Activated T-cell treated with anti-CD3 and anti-CD28 coated beads for 48 hours (primary cell): ENCODE measurements at regions not wholly inside any gene's neighbourhood (a gene's known extent, or its start where the extent isn't known, plus 50 kb on each side); places are given as distances from the start of the nearest gene placed in this dataset.

Experiments
- DNase-seq: peaks from one replicate; pipeline ENCODE4 v3.0.0-alpha.2; 2020; ENCODE audit warnings: low read depth

DNA sequence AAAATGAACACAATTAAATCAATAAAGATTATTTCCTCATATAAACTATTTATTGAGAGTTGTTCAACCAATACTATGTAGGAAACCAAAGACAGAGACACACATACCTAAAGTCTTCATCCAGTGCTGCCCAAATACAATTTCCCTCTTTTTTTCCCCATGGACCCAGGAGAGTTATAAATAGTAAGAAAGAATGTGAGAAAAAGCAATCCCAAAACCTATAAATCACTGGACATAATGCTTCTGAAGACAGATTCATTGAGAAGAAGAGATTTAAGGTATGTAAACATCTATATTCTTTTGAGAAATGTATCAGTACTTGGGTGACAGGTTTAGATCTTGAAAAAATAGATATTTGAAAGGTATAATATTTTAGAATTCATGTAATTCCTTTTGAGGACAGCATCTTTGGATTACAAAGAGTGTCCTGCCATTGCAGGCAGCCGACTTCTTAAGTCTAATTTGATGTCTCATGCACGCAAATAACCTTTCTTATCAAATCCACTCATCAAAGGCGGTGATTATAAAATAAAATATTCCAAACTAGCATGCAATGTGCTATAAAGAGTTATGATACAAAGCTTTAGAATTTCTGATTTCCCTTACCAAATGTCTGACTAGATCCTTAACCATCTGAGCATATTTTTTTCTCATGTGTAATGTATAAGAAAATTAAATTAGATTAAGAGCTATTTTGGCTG is 739.4 kb downstream of the LIG4 start:
- no peak for DNase-seq

- DNase-seq, result no peak
These were observed 742.1 kb downstream of the LIG4 start for GRCh38 chr13:107473253-107473652.

- no peak for DNase-seq
These were observed 748.8 kb downstream of the LIG4 start for GRCh38 chr13:107466326-107467099.

DNA sequence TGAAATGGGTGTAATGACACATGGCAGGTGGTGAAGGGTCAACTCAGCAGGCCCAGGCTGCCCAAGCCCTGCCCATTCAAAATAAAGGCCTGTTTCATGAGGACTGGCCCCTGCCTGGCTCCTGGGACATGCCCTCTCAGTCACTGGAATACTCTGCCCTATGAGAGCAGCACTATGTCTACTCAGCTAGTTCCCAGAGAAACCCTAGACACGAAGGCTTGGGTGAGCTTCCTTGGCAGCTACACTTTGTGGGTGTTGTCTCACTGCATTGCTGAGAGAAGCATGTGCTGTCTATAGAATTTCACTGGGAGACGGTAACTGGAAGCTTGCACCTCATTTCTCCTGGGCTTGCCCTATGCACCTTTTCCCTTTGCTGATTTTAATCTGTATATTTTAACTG is 752.8 kb downstream of the LIG4 start:
- no peak for DNase-seq

DNA sequence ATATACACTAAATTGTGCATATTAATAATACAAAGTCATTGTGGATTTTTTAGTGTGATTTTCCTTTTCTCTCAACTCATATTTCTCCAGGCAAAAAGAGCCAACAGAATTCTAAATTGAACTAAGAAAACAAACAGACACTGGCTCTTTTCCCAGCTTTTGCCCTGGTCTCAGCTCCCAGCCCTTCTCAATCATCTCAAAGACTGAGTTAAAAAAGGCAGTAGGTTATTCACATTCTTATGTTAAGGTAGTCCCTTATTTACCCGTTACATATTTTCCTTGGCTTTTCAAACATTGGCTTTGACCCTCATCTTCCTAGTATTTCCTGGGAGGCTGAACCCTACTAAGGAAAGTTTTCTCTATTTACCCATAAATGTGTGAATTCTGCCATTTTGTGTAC is 753.6 kb downstream of the LIG4 start:
- no peak for DNase-seq

- no peak for DNase-seq
These were observed 755.9 kb downstream of the LIG4 start for GRCh38 chr13:107459430-107459829.

DNA sequence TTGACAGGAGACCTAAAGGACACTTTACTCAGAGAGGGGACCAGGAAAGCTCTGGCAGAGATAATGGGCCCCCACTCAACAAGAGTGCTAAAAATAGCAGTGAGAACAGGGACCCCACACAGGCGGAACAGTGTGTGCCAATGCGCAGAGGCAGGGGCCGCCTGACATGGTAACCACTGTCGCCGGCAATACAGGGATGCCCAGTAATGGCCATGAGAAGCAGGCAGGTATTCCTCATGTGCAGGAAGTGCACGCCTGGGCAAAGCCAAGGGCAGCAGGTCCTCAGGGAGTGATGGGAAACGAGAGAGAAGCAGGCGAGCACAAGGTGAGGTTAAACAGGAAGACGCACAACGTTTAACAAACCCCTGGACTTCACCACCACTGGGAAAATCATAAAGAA is 757.1 kb downstream of the LIG4 start:
- DNase-seq, result no peak

GRCh38 chr13:107457686-107458085 is 757.6 kb downstream of the LIG4 start:
- no peak for DNase-seq

- no peak for DNase-seq
These were observed 758.9 kb downstream of the LIG4 start for GRCh38 chr13:107456431-107456830.

GRCh38 chr13:107452833-107453232 is 762.5 kb downstream of the LIG4 start:
- DNase-seq, result no peak

DNA sequence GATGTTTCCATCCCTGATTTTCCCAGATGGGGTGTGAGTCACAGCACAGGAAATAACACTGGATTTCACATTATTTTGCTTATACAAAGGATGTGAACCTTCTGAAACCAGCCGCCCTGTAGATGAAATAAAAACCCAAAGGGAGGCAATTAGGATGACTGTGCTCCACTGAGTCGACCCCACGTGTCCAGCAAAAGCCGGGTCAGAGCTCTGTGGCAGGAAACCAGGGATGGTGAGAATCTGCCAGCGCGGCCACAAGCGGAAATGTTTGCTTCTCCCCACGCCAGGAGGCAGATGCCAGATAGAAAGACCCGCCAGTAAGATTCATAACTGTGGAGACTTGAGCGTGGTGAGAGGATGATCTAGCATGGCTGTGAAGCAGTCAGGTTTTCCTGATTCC is 764.4 kb downstream of the LIG4 start:
- DNase-seq, result no peak

DNA sequence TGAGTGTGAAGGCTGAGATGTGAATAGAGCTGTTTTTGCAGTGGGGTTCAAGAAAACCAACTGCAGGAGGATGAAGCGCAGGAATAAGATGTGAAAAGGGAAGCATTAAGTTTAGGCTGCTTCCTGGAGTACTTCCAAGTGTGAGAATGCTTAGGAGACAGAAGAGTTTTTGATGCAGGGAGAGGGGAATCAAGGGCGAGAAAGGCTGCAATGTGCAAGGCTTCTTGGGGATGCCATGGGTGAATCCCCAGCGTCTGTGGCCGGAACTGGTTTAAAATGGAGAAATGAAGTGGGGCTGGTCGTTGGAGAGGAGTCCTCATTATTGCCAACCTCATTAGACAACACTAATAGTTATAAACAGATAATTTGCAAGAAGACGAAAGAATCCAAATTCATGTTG is 764.9 kb downstream of the LIG4 start:
- no peak for DNase-seq

DNA sequence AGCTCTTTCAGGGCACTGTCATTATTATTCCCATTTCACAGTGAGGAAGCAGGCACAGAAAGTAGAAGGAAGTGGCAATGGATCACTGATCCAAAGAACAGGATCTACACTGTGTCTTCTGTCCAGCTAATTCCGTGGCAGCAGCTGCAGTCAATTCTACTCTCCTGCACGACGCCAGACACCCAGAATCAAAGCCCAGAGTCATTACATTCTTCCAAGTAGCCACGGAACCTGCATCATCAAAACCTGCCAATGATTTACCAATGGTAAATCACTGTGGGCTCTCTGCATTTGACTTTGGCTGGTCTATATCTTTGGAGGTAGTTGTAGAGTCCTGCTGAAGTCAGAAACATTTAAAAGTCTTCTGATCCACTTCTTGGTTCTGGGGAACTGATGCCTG is 767.7 kb downstream of the LIG4 start:
- no peak for DNase-seq

GRCh38 chr13:107441279-107441678 is 774.1 kb downstream of the LIG4 start:
- no peak for DNase-seq

GRCh38 chr13:107438251-107438650 is 777.1 kb downstream of the LIG4 start:
- no peak for DNase-seq

- no peak for DNase-seq
These were observed 781.0 kb downstream of the LIG4 start for GRCh38 chr13:107434347-107434746.

DNA sequence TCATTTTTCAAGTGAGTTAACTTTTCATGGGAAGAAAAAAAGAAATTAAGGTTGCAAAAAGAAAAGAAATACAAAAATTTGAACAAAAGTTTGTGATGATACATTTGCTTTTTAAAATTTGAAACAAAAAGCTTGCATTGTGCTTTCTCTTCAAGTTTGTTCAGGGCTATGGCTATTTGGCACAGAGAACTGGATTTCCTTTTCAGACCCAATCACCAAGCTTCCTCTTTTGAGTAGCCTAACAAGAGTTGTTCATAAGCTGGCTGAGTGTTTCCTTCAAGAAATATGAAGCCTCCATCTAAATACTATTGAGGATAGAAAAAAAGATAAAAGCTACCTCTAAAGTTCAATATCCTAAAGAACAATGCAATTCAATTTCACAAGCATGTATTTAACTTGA is 787.8 kb downstream of the LIG4 start:
- DNase-seq, result no peak

- DNase-seq, result no peak
These were observed 792.9 kb downstream of the LIG4 start for GRCh38 chr13:107422421-107422820.

DNA sequence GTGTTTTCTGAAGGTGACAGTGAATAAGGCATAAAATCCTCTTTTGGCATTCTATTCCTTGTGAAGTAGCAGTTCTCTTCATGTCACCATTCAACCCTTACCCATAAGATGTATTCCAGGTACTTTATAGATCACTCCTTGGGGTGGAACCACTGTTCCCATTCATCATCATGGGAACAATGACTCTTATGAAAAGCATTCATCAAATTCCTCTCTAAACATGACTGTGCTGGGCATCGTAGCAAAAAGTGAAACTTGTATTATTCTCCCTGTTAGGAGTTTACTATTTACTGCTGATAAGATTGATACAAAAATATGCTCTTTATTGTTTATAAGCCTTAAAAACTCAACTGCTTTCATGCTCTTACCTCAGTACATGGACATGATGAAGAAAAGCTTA is 793.4 kb downstream of the LIG4 start:
- no peak for DNase-seq

DNA sequence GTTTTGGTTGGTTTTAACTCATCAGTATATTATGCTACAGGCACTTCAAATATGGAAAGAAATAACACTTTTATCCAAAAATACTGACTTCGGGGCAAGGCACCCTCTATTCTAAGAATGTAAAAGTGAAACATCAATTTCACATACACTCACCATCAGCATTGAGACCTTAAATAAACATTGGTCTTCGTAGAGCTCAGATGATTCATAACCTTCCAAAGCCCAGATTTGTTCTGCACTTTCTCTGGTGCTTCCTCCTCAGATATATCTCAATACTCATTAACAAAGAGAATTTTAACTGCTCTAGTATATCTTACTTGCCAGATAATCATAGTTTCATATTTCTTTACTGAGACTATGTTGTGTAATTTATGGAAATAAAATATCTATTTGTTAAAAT is 794.3 kb downstream of the LIG4 start:
- DNase-seq, result no peak

DNA sequence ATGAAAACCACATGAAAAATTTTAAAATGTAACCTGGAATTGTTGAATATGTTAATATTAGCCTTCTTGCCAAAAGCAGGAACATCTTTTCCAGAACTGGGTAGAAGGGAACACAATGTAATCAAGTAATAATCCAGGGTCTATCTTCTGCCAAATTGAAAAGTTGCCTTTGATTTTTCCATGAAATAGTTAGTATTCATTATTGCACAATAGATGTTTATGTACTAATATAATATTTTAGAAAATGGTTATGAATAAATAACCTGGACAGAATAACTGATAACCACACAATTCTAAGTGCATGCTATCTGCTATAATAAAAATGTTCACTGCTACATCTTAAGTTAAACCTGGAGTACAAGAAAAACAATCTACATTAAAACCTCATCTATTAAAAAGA is 802.3 kb downstream of the LIG4 start:
- DNase-seq, result no peak

GRCh38 chr13:107407074-107407473 is 808.3 kb downstream of the LIG4 start:
- no peak for DNase-seq

DNA sequence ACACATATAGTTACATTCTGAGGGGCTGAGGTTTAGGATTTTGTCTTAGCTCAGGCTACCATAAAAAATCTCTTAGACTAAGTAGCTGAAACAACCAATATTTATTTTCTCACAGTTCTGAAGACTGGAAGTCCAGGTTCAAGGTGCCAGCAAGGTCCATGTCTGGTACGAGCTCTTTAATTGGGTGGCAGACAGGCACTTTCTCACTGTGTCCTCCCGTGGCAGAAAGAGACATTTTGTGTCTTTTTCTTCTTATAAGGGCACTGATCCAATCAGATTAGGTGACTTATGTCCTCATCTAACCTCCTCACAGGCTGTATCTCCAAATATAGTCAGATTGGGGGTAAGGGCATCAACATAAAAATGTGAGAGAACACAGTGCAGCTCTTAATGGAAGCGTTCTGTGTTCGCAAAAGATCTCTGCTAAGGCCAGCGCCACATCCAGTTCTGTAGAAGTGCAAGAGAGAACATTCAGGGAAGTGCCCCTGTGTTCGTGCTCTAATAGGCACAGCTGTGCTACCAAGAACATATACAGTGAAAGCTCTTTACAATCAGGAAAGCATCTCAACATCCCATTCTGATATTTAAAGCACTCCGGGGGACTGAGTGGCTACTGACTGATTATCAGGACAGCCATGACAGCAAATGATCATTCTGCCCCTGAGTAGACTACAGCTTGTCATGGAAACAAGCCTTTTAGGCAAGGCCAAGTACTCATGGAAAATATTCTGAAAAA is 819.2 kb downstream of the LIG4 start:
- DNase-seq, result no peak
